Right ventricle myocardium inferior (tissue), 1 donor: ENCODE measurements at regions not wholly inside any gene's neighbourhood (a gene's known extent, or its start where the extent isn't known, plus 50 kb on each side); places are given as distances from the start of the nearest gene placed in this dataset.
"Not testable (repeated sequence)": the region's sequence is repeated elsewhere in the genome, so short reads cannot be mapped to it uniquely, and the experiment has no call there.

Experiments used
- ATAC-seq: fragments of 200-7000 bp; cut with Tn5 transposase; one replicate; pipeline ENCODE4 v1.9.1; 2020; ENCODE audit warnings: mild to moderate bottlenecking, moderate library complexity
- DNase-seq: peaks from one replicate; pipeline ENCODE4 v3.0.0; 2021; ENCODE audit errors: missing footprints
- intact Hi-C: fragments of 100-400 bp; cut with DNase I; formaldehyde crosslinking; loops from one replicate; pipeline ENCODE4 v1.11.0; 2022
- donor health status: DM: no; HTN: yes; CAD: no; lungs with severe emphysema.

DNA sequence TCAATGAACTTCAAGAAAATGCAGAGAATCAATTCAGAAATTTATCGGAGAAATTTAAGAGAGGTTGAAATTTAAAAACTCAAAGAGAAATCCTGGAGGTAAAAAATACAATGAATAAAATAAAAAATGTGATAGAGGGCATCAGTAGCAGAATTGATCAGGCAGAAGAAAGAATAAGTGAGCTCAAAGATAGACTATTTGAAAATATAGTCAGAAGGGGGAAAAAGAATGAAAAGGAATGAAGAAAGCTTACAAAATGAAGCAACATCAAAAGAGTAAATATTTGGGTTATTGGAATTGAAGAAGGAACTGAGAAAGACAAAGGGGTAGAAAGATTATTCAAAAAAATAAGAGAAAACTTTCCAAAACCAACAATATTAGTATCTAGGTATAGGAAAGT, 291.4 kb downstream of the SH2D4B start:
- DNase-seq, result no peak
- no peak for ATAC-seq
- intact Hi-C loops, result no loop called here

- DNase-seq, result no peak
- intact Hi-C loops, result no loop called here
- ATAC-seq, result no peak
These were observed 291.9 kb downstream of the SH2D4B start for GRCh38 chr10:80829562-80829961.

DNA sequence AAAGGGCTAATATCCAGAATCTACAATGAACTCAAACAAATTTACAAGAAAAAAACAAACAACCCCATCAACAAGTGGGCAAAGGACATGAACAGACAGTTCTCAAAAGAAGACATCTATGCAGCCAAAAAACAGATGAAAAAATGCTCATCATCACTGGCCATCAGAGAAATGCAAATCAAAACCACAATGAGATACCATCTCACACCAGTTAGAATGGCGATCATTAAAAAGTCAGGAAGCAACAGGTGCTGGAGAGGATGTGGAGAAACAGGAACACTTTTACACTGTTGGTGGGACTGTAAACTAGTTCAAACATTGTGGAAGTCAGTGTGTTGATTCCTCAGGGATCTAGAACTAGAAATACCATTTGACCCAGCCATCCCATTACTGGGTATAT, 295.0 kb downstream of the SH2D4B start:
- ATAC-seq, intact Hi-C loops, DNase-seq: not testable (repeated sequence)

DNA sequence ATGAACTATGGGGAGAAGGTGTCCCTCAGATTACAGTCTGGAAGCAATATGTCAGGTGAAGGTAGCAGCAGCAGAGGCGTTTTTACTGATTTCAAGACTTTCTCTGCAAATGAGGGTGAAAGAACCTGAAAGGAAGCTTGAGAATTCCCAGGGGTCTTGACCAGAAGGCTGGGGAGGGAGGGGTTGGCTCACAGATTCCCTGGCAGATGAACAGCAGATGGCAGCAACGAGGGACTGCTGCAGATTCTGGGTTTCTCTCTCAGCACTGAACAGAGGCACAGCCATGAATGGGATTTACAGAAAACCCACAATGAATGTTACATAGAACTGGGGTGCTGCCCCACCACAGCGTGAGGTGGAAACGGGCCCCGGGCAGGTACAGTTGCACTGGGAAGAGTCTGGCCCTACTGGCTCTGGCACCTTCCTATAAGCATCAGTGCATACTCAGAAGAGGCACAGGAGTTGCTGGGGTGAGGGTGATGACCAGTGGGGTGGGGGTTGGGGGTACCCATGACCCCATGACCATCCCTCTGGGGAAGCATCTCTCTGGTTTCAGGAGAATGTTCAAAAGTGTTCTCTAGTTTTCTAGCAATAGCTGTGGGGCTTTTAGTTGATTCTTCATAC, 317.8 kb downstream of the SH2D4B start:
- intact Hi-C loops, result no loop called here
- ATAC-seq, result no peak

GRCh38 chr10:80856186-80856585, 318.5 kb downstream of the SH2D4B start:
- intact Hi-C loops, result no loop called here
- no peak for ATAC-seq

More for the DNA sequence above, 317.8 kb downstream of the SH2D4B start:
- no peak for DNase-seq

DNA sequence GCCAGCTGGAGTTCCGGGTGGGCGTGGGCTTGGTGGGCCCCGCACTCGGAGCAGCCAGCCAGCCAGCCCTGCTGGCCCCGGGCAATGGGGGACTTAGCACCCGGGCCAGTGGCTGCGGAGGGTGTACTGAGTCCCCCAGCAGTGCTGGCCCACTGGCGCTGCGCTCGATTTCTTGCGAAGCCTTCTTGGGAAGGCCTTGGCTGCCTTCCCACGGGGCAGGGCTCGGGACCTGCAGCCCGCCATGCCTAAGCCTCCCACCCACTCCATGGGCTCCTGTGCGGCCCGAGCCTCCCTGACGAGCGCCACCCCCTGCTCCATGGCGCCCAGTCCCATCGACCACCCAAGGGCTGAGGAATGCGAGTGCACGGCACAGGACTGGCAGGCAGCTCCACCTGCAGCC, 321.6 kb downstream of the SH2D4B start:
- DNase-seq, ATAC-seq, intact Hi-C loops: not testable (repeated sequence)

More at GRCh38 chr10:80856186-80856585, 318.5 kb downstream of the SH2D4B start:
- no peak for DNase-seq

DNA sequence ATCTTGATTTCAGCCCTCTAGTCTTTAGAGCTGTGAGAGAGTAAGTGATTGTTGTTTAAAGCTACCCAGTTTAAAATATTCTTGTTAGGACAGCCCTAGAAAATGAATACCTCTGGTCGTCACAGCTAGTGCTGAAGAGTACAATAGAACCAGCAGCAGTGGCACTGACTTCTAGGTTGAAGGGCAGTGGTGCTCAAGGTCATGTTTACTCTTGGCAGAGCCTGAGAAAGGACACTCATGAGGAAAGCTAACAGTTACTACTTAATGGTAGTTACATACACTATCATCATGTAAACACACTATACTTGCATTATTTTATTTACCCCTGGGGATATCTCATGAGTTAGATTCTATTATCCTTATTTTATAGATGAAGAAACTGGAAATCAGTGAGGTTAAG, 323.0 kb downstream of the SH2D4B start:
- intact Hi-C loops, result no loop called here
- ATAC-seq (no peak), DNase-seq (no peak)

- DNase-seq (no peak), ATAC-seq (no peak)
- intact Hi-C loops, result no loop called here
These were observed 324.2 kb downstream of the SH2D4B start for GRCh38 chr10:80861882-80862281.

- intact Hi-C loops, result no loop called here
- DNase-seq (no peak), ATAC-seq (no peak)
These were observed 332.6 kb downstream of the SH2D4B start for GRCh38 chr10:80870282-80870681.

- intact Hi-C loops, result no loop called here
- DNase-seq (no peak), ATAC-seq (no peak)
These were observed 333.4 kb downstream of the SH2D4B start for GRCh38 chr10:80871083-80871482.

GRCh38 chr10:80878330-80878729, 340.6 kb downstream of the SH2D4B start:
- no peak for DNase-seq
- ATAC-seq, result no peak
- intact Hi-C loops, result no loop called here

DNA sequence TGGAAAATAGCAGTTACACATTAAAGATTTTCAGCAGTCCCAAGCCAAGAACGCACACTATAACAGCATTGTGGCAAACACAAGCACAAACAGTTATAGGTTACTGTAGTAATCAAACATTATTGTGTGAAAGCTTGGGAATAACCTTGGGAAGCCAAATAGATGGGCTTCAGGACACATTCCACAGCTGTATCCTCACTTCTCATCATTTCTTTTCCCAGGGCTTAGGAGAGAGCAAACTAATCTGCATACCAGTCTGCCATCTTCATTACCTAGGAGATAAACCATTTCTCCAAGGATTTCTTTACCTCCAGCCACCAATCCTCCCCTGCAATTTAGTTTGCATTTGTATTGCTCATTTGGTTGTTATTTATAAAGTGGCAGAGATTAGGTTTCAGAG, 352.4 kb downstream of the SH2D4B start:
- DNase-seq (no peak), ATAC-seq (no peak)
- intact Hi-C loops, result no loop called here

DNA sequence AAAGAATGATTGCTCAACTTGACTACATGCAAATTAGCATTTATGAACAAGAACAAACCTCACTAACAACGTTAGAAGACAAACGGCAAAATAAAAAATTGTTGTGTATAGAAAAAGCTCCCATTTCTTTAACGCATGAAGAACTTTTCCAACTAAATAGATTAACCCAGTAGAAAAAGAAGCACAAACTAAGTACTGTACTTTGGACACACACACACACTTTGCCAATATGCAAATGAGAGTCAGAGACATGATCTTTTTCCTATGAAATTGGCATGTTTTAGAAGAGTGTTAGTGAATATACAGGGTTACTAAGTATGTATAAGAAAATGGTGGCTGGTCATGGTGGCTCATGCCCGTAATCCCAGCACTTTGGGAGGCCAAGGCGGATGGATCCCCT, 355.6 kb downstream of the SH2D4B start:
- intact Hi-C loops, result no loop called here
- ATAC-seq, result no peak
- DNase-seq, result no peak

GRCh38 chr10:80894311-80894791, 356.6 kb downstream of the SH2D4B start:
- no peak for ATAC-seq
- DNase-seq, result no peak
- intact Hi-C loops, result no loop called here

DNA sequence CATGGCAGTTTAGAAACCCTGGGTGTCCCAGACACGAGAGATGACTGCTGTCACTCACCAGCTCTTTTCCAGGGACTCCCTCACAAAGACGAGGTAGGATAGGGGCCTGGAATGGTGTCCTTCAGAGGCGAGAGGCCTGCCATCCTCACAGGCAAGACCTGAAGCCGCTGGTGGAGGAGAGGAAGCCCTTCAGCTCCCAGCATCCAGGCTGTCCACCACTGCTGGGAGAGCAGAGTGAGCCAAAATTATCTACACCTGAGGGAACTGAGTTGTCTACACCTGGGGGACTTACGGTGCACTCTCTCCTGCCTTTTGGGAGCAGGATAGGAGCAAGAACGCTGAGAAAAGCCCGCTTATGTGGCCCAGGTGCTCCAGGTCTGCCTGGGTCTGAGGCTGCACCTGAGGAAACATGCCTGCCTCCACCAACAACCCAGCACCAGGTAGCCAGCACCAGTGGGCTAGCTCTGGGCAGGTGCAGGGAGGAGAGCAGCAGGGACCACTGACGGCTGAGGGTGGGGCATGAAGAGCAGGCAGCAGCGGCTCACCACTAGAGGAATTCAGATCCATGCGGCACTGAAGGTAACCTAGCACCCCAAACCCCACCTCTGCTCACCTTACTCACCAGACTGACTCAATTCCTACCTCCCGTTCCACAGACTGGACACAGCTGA, 357.2 kb downstream of the SH2D4B start:
- no peak for DNase-seq
- intact Hi-C loops, result no loop called here

GRCh38 chr10:80896076-80896475, 358.4 kb downstream of the SH2D4B start:
- ATAC-seq (no peak), DNase-seq (no peak)
- intact Hi-C loops, result no loop called here

More for the DNA sequence above, 357.2 kb downstream of the SH2D4B start:
- no peak for ATAC-seq

DNA sequence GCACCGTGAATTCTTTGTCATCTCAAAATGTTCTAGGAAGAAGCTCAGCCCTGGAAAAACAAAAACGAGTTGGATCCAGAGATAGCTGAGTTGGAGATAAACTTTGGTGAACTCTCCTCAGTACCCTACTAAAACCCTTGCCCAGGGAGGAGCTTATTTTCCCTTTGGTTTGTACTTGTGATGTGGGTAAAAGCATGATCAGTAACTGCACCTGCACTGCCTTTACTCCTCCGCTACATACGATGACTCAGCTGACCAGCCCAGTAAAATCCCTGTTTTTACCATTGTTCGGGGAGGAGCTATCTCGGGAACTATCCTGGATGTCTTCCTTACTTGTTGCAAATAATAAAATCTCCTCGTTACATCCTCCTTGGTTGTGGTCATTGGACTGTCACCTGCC, 359.3 kb downstream of the SH2D4B start:
- ATAC-seq (no peak), DNase-seq (no peak)
- intact Hi-C loops, result no loop called here

DNA sequence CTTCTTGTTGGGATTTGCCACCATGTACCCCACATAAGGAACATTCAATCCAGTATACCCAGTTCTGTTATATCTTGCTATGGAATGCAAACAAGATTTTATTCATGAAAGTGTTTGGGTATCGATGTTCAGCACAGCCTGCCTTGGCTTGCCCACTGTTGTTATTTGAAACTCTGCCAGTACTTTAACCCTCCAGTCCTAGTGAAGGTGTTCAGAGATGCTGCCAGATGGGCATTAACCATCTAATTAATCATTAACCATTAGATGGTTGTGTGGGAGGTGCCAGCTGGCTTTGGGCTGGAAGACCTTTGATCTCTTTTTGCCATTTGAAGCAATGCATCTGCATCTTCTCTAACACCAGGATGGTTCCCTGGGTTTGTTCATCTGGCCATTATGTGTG, 363.0 kb downstream of the SH2D4B start:
- intact Hi-C loops, result no loop called here
- DNase-seq (no peak), ATAC-seq (no peak)

- ATAC-seq, result no peak
- intact Hi-C loops, result no loop called here
- no peak for DNase-seq
These were observed 370.9 kb downstream of the SH2D4B start for GRCh38 chr10:80908611-80909010.

GRCh38 chr10:80909254-80909653, 371.6 kb downstream of the SH2D4B start:
- DNase-seq, result no peak
- intact Hi-C loops, result no loop called here

GRCh38 chr10:80917636-80918035, 379.9 kb downstream of the SH2D4B start:
- intact Hi-C loops, result no loop called here
- ATAC-seq, result no peak

More at GRCh38 chr10:80909254-80909653, 371.6 kb downstream of the SH2D4B start:
- no peak for ATAC-seq

More at GRCh38 chr10:80917636-80918035, 379.9 kb downstream of the SH2D4B start:
- no peak for DNase-seq
